Ovary (tissue), 7 donors: ENCODE measurements at regions not wholly inside any gene's neighbourhood (a gene's known extent, or its start where the extent isn't known, plus 50 kb on each side); places are given as distances from the start of the nearest gene placed in this dataset.

Source experiments
- DNase-seq, 5 donors: peaks; one replicate each; pipeline ENCODE4 v3.0.0-alpha.2; 2019 to 2020
- H3K27ac ChIP-seq, 2 donors: fragments of 200-600 bp; one replicate each; pipeline versions ENCODE4 v1.5.1 to v1.8.0; 2019 to 2022
- H3K27me3 ChIP-seq: fragments of 200-600 bp; one replicate; pipeline ENCODE4 v1.8.0; 2022
- H3K36me3 ChIP-seq: fragments of 200-600 bp; sonication (generic); one replicate; pipeline ENCODE4 v1.5.1; 2019
- H3K4me1 ChIP-seq: one replicate; pipeline ENCODE4 v1.8.1; 2013; ENCODE audit warnings: mild to moderate bottlenecking, moderate library complexity; ENCODE audit not compliant: insufficient read depth
- H3K4me3 ChIP-seq: fragments of 200-600 bp; sonication (generic); one replicate; pipeline ENCODE4 v1.5.1; 2017
- H3K9me3 ChIP-seq, 2 donors: fragments of 200-600 bp in 1 of 2; sonication (generic) in 1 of 2; one replicate each; pipeline versions ENCODE4 v1.5.1 to v1.8.1; 2013 to 2019; ENCODE audit warnings: mild to moderate bottlenecking in 1 of 2, moderate library complexity in 1 of 2
- EP300 ChIP-seq: sonication (generic); formaldehyde crosslinking; IDR thresholded peaks from one replicate; pipeline ENCODE4 v1.6.1; 2017; ENCODE audit warnings: antibody characterized with exemption
- POLR2A ChIP-seq: fragments of 450-650 bp; IDR thresholded peaks from one replicate; pipeline ENCODE4 v1.6.1; 2017; ENCODE audit warnings: antibody characterized with exemption, mild to moderate bottlenecking, moderate library complexity
- WGBS, 3 donors: extraction: QIAGEN DNeasy Blood & Tissue Kit in 1 of 3; methylation state at CpG; one replicate each; pipeline versions ENCODE4 v1.1.5 to v1.1.7; 2013 to 2017; 5-methylcytosine and 5-hydroxymethylcytosine counted together
- intact Hi-C, 4 donors: fragments of 100-400 bp; cut with DNase I; formaldehyde crosslinking; loops; one replicate each; pipeline versions ENCODE4 v1.11.0 to v1.15.1; 2022 to 2023
- TF ChIP-seq, protein P1 (sequence below), 3 donors: fragments of 450-650 bp in 2 of 3; fragments of 200-600 bp in 1 of 3; IDR thresholded peaks; one replicate each; pipeline versions ENCODE4 v1.5.1 to v1.8.0; 2016 to 2022; ENCODE audit warnings: antibody characterized with exemption in 3 of 3, mild to moderate bottlenecking in 1 of 3
- donor health status: DM: no; HTN: no; CAD: no; lungs with moderate emphysema.
- donor health status: DM: no; HTN: no; CAD: no.
- donor health status: Bipolar disorder and iron deficiency.
- donor health status: DM: no; HTN: no; CAD: no.
- donor health status: DM: yes; HTN: yes; CAD: no.

DNA sequence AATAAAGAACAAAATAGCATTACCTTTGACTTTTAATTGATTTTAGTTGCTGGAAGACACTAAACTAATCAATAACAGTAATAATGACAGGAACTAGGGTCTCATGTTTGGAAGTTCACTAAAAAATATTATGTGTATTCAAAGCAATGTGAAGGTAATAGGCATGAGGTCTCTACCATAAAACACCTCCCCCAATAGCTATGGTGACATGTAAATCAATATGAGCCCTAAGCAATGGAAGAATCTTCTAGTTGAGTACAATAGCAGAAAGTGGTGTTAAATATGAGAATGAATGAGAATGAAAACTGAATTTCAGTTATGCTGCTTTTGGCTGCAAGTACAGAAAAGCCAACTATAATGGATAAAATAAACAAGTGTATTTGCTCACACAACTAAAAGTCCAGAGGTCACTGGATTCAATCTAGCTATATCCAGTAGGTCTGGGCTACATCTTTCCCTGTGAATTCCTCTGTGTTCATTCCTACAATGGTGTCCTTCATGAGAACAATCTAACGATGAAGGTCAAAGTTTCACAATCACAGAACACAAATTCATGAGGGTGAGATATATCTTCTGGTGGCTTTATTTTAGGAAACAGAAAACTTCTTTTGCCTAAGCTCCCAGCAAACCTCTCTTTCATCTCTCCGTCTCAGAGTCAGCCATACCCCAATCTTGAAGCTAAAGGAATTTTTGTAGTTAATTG, 728.0 kb downstream of the FSCB start:
- Histone ChIP-seq H3K4me1 (no peaks in the 10 kb centered on the region), H3K36me3 (no peaks in the 10 kb centered on the region), H3K4me3 (no peak overlapping the region), H3K9me3 (no peaks in the 10 kb centered on the region), H3K27me3 (no peaks in the 10 kb centered on the region), H3K27ac (no peak overlapping the region)
- no peak for DNase-seq
- intact Hi-C loops: no loop called here
- TF ChIP-seq EP300 (no peak), POLR2A (no peak)
- TF ChIP-seq, protein P1, sequence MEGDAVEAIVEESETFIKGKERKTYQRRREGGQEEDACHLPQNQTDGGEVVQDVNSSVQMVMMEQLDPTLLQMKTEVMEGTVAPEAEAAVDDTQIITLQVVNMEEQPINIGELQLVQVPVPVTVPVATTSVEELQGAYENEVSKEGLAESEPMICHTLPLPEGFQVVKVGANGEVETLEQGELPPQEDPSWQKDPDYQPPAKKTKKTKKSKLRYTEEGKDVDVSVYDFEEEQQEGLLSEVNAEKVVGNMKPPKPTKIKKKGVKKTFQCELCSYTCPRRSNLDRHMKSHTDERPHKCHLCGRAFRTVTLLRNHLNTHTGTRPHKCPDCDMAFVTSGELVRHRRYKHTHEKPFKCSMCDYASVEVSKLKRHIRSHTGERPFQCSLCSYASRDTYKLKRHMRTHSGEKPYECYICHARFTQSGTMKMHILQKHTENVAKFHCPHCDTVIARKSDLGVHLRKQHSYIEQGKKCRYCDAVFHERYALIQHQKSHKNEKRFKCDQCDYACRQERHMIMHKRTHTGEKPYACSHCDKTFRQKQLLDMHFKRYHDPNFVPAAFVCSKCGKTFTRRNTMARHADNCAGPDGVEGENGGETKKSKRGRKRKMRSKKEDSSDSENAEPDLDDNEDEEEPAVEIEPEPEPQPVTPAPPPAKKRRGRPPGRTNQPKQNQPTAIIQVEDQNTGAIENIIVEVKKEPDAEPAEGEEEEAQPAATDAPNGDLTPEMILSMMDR (IDR thresholded peaks at IDR 0.05): no peak
- WGBS, 3 donors: 63 to 70% (median 67%) methylated on average over 2 of the region's 2 CpGs

DNA sequence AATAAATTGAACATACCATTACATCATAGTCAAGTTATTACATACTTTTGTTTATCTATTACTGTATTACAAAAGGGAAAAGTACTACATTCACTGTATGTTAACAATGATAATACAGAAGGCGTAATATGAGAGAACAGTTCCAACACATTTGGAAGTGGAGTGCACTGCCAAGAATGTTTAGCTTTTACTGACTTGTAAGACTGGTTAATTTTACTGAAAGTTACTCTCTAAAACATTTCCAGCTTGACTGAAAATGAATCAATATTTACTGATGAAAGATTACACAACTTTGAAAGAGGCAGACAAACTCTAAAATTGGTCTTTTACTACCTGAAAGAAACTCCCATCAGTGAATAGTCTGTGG, 728.5 kb downstream of the FSCB start:
- TF ChIP-seq POLR2A (no peak), EP300 (no peak)
- TF ChIP-seq, protein P1 (IDR thresholded peaks at IDR 0.05): no peak
- DNase-seq: no peak
- Histone ChIP-seq H3K36me3 (no peaks in the 10 kb centered on the region), H3K4me1 (no peaks in the 10 kb centered on the region), H3K4me3 (no peak overlapping the region), H3K27me3 (no peaks in the 10 kb centered on the region), H3K27ac (no peak overlapping the region), H3K9me3 (no peaks in the 10 kb centered on the region)
- 35 to 45% (median 38%) methylated on average over 1 of the region's 1 CpG for WGBS, 3 donors
- intact Hi-C loops: no loop called here

DNA sequence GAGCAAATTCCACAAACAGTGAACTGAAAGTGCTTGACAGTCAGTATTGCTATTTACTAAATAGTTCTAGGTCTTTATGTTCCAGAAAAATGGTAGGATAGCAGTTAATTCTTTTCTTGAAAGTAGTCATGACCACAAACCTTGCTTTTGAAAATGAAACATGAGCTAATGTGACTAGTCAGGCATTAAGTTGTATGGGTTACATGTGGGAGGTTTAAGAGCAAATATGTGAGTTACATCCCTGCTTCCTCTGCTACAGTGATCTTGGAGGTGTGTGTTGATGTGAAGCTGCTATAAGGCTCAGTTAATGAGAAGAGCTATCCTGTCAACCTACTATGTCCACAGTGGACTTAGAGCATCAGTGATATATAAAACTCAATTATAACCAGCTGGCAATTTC, 741.6 kb downstream of the FSCB start:
- H3K4me3 ChIP-seq: no peak overlapping the region
- H3K9me3 ChIP-seq: no peaks in the 10 kb centered on the region
- no peak overlapping the region for H3K27ac ChIP-seq
- H3K36me3 ChIP-seq: no peaks in the 10 kb centered on the region
- intact Hi-C loops: no loop called here
- H3K4me1 ChIP-seq: no peaks in the 10 kb centered on the region
- DNase-seq: no peak
- H3K27me3 ChIP-seq: no peaks in the 10 kb centered on the region
- TF ChIP-seq EP300: no peak
- TF ChIP-seq, protein P1 (IDR thresholded peaks at IDR 0.05): no peak
- no peak for TF ChIP-seq POLR2A

DNA sequence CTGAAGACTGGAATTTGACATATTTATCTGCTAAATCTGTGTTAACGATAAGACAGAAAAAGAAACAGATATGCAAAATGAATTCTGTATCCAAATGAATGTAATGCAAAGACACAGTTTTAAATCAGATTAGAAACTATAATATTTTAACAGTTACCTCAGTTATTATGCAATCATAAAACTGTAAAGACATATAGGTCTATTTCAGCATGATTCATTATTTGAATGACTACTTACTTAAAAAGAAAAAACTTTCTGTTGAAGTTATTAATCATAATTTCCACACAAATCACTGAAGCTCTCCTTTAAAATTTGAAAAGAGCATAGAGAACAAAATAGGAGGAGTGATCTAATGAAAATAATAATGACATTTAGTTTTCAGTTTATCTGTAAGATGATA, 742.6 kb downstream of the FSCB start:
- no peak overlapping the region for H3K27ac ChIP-seq
- 70 to 73% (median 73%) methylated on average over 1 of the region's 1 CpG for WGBS, 3 donors
- no peaks in the 10 kb centered on the region for H3K27me3 ChIP-seq
- no peaks in the 10 kb centered on the region for H3K4me1 ChIP-seq
- TF ChIP-seq POLR2A (no peak), EP300 (no peak)
- TF ChIP-seq, protein P1 (IDR thresholded peaks at IDR 0.05): no peak
- intact Hi-C loops: no loop called here
- H3K4me3 ChIP-seq: no peak overlapping the region
- DNase-seq: no peak
- H3K9me3 ChIP-seq: no peaks in the 10 kb centered on the region
- no peaks in the 10 kb centered on the region for H3K36me3 ChIP-seq
